Endothelial cell of umbilical vein (primary cell): ENCODE measurements at regions not wholly inside any gene's neighbourhood (a gene's known extent, or its start where the extent isn't known, plus 50 kb on each side); places are given as distances from the start of the nearest gene placed in this dataset.
"Not testable (repeated sequence)": the region's sequence is repeated elsewhere in the genome, so short reads cannot be mapped to it uniquely, and the experiment has no call there.

Source experiments
- BruUV-seq: library from RNA; stranded (reverse); fragments of 400-500 nt; replicated peaks from 2 replicates; lab custom pipeline; 2021; lab: Mats Ljungman, UMichigan
- CTCF ChIA-PET: fragments of 300-600, 350-600 bp; sonication (Branson Sonifier 250); formaldehyde crosslinking; loops from one replicate; lab custom pipeline; 2021; ENCODE audit warnings: antibody characterized with exemption, inconsistent platforms; lab: Charles Lee
- POLR2A ChIA-PET: fragments of 300-600, 350-600 bp; sonication (Branson Sonifier 250); formaldehyde crosslinking; loops from one replicate; lab custom pipeline; 2021; ENCODE audit warnings: antibody characterized with exemption, inconsistent platforms; lab: Charles Lee
- DNase-seq: peaks from one replicate; pipeline ENCODE4 v3.0.0-alpha.2; 2011; ENCODE audit warnings: low read depth, low spot score
- FAIRE-seq: peaks from 2 replicates; lab custom pipeline; 2011; peaks lifted over from hg19 to GRCh38; lab: Jason Lieb, UNC
- H2AFZ ChIP-seq: 2 replicates; pipeline ENCODE4 v1.6.0; 2012; ENCODE audit warnings: low read depth, low read length, control low read depth, inconsistent platforms
- H3K27ac ChIP-seq: 2 replicates; pipeline ENCODE4 v1.5.1; 2011; ENCODE audit warnings: low read depth, mild to moderate bottlenecking, control low read depth, low read length, moderate library complexity; ENCODE audit not compliant: insufficient read depth
- H3K27me3 ChIP-seq, 2 experiments: 2 replicates each; pipeline versions ENCODE4 v1.6.0 to v1.6.1; 2011; ENCODE audit warnings: low read length in 2 of 2, mixed read lengths in 1 of 2; ENCODE audit not compliant: control insufficient read depth in 2 of 2, insufficient read depth in 2 of 2
- H3K36me3 ChIP-seq, 2 experiments: 2 replicates in 1 of 2; 3 replicates in 1 of 2; pipeline ENCODE4 v1.5.1; 2011; ENCODE audit warnings: low read length in 2 of 2, mild to moderate bottlenecking in 1 of 2, moderate library complexity in 1 of 2; ENCODE audit not compliant: control insufficient read depth in 2 of 2, insufficient read depth in 2 of 2; ENCODE audit errors: extremely low read depth in 1 of 2
- H3K4me1 ChIP-seq: 3 replicates; pipeline ENCODE4 v1.5.1; 2011; ENCODE audit warnings: mild to moderate bottlenecking, low read length; ENCODE audit not compliant: control insufficient read depth, insufficient read depth; ENCODE audit errors: extremely low read depth
- H3K4me2 ChIP-seq: 2 replicates; pipeline ENCODE4 v1.6.1; 2011; ENCODE audit warnings: low read length, control low read depth, mixed read lengths; ENCODE audit not compliant: insufficient read depth
- H3K4me3 ChIP-seq, 3 experiments: fragments of 200-600 bp in 1 of 3; sonication (generic), shearing (Covaris generic) in 1 of 3; replicated peaks in 1 of 3; 2 replicates each; pipeline ENCODE4 v1.5.1; 2011 to 2016; ENCODE audit warnings: control low read depth in 3 of 3, low read length in 3 of 3, mild to moderate bottlenecking in 2 of 3, inconsistent platforms in 1 of 3, low read depth in 1 of 3, moderate library complexity in 1 of 3; ENCODE audit not compliant: insufficient read depth in 1 of 3
- H3K79me2 ChIP-seq: 2 replicates; pipeline ENCODE4 v1.6.0; 2012; ENCODE audit warnings: low read length, inconsistent platforms; ENCODE audit not compliant: control insufficient read depth, insufficient read depth
- H3K9ac ChIP-seq: replicated peaks from 2 replicates; pipeline ENCODE3; 2011; ENCODE audit warnings: low read length, control low read depth; ENCODE audit not compliant: insufficient read depth; ENCODE audit errors: extremely low read depth
- H3K9me1 ChIP-seq: replicated peaks from 3 replicates; pipeline ENCODE4 v1.6.0; 2011; ENCODE audit warnings: mild to moderate bottlenecking, low read length; ENCODE audit not compliant: control insufficient read depth, insufficient read depth; ENCODE audit errors: extremely low read depth
- H3K9me3 ChIP-seq: replicated peaks from 2 replicates; pipeline ENCODE4 v1.5.1; 2012; ENCODE audit warnings: low read length, inconsistent platforms; ENCODE audit not compliant: control insufficient read depth, insufficient read depth
- H4K20me1 ChIP-seq: replicated peaks from 2 replicates; pipeline ENCODE3; 2011; ENCODE audit warnings: mild to moderate bottlenecking, low read length; ENCODE audit not compliant: control insufficient read depth, insufficient read depth; ENCODE audit errors: extremely low read depth
- EZH2 ChIP-seq: IDR thresholded peaks from 2 replicates; pipeline ENCODE4 v1.6.1; 2012; ENCODE audit warnings: borderline replicate concordance, low read depth, mild to moderate bottlenecking, moderate library complexity, low read length, inconsistent platforms; ENCODE audit not compliant: severe bottlenecking
- FOS ChIP-seq: IDR thresholded peaks from 2 replicates; pipeline ENCODE4 v1.6.1; 2011; ENCODE audit warnings: mild to moderate bottlenecking, low read length, moderate library complexity, borderline replicate concordance; ENCODE audit not compliant: insufficient read depth
- JUN ChIP-seq: IDR thresholded peaks from 2 replicates; pipeline ENCODE4 v1.6.1; 2011; ENCODE audit warnings: borderline replicate concordance, low read depth; ENCODE audit not compliant: insufficient read length, insufficient read depth
- POLR2A ChIP-seq: IDR thresholded peaks from 2 replicates; pipeline ENCODE4 v1.6.1; 2012; ENCODE audit warnings: low read depth, mild to moderate bottlenecking, control low read depth, low read length
- dilution Hi-C: fragments of 300-500 bp; cut with MboI; formaldehyde crosslinking; loops from one replicate; pipeline ENCODE4 v1.15.0; 2019; ENCODE audit warnings: low sequenced_read_pairs; ENCODE audit not compliant: extremely low pct_ligation_motif_present
- intact Hi-C: fragments of 100-400 bp; cut with micrococcal nuclease; formaldehyde crosslinking; loops from one replicate; pipeline ENCODE4 v1.10.0; 2022
- TF ChIP-seq, protein P1 (sequence below): IDR thresholded peaks from 2 replicates; pipeline ENCODE4 v1.6.1; 2011; ENCODE audit not compliant: insufficient read depth, insufficient read length

DNA sequence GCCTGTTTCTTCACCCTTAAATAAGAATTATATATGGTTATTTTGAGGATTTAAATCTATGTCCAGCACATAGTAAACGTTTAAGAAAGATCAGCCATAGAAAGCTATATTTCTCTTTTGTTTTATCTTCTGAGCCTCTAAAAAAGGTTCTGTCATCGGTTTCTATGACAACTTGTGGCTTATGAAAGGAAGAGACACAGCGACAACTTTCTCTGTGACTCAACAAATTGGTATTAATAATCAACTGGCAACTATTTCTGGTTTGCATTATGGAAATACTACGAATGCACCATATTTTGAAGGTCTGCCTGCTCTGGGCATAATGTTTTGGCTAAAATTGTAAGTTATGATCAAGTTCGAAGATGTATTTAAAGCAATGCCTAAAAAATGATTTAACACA is 751.0 kb downstream of the CD109 start:
- H3K27ac ChIP-seq: no peak overlapping the region
- ChIA-PET POLR2A (no interaction called here), CTCF (no interaction called here)
- no peaks in the 10 kb centered on the region for H3K4me1 ChIP-seq
- dilution Hi-C loops (no loop called here), intact Hi-C loops (no loop called here)
- H3K36me3 ChIP-seq: no peaks in the 10 kb centered on the region
- no peaks in the 10 kb centered on the region for H3K27me3 ChIP-seq
- no peak overlapping the region for H3K4me3 ChIP-seq
- H3K79me2 ChIP-seq: no peaks in the 10 kb centered on the region
- no peak for FAIRE-seq
- TF ChIP-seq POLR2A: no peak
- peak; percentile 11 for TF ChIP-seq FOS
- TF ChIP-seq JUN: peak; percentile 17
- no peak for TF ChIP-seq EZH2
- DNase-seq: no peak
- H3K9me3 ChIP-seq: no peaks in the 10 kb centered on the region
- no TSS peak for BruUV-seq
- H4K20me1 ChIP-seq: no peaks in the 10 kb centered on the region
- no peaks in the 10 kb centered on the region for H3K9me1 ChIP-seq
- no peak overlapping the region for H2AFZ ChIP-seq
- no peak overlapping the region for H3K9ac ChIP-seq
- H3K4me2 ChIP-seq: no peak overlapping the region

DNA sequence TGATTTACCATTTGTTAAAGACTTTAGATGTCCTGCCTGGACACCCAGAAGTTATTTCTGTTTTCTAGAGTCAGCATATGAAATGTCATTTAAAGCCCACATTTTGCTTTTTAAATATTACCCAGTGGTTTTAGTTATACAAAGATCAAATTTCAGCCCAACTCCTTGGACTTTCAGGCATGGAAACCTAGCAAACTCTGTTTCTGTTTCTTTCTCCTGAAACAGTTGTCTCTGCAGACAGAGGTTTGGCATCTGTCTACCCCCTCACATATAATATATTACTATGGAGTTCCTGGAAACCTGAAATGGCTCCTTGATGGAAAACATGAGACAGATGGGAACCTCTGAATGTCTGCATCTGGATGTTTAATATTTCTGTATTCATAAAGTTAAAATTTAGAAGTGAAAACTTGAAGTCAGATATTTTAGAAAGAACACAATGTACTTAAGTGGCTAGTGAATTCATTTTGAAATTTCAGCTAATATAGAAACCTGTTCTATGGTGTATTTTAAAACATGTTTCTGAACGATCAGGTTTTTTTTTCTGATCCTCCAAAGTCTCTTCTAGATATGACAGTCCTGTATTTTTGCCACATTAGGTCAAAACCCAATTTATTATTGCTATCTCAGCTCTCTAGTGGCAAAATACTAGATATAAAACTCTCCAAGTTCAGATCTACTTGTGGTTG is 743.3 kb downstream of the CD109 start:
- CTCF ChIA-PET: interaction anchor here (0.8 kb wide), 1 partner anchor 770 kb away, joined by 3 read pairs; no protein-coding TSS in a partner anchor
- dilution Hi-C loops: no loop called here
- H3K27me3 ChIP-seq: no peaks in the 10 kb centered on the region
- BruUV-seq: no TSS peak
- H3K4me1 ChIP-seq: no peaks in the 10 kb centered on the region
- no peaks in the 10 kb centered on the region for H3K9me3 ChIP-seq
- H2AFZ ChIP-seq: no peak overlapping the region
- no peak overlapping the region for H3K9ac ChIP-seq
- no peaks in the 10 kb centered on the region for H3K9me1 ChIP-seq
- H3K27ac ChIP-seq: no peak overlapping the region
- H3K4me2 ChIP-seq: no peak overlapping the region
- H3K4me3 ChIP-seq: no peak overlapping the region
- H4K20me1 ChIP-seq: no peaks in the 10 kb centered on the region
- no peak for TF ChIP-seq FOS
- TF ChIP-seq, protein P1, sequence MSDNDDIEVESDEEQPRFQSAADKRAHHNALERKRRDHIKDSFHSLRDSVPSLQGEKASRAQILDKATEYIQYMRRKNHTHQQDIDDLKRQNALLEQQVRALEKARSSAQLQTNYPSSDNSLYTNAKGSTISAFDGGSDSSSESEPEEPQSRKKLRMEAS: no peak
- no peak for TF ChIP-seq EZH2
- intact Hi-C loops: no loop called here
- POLR2A ChIA-PET: no interaction called here
- no peaks in the 10 kb centered on the region for H3K36me3 ChIP-seq
- DNase-seq: no peak
- no peaks in the 10 kb centered on the region for H3K79me2 ChIP-seq
- no peak for FAIRE-seq

DNA sequence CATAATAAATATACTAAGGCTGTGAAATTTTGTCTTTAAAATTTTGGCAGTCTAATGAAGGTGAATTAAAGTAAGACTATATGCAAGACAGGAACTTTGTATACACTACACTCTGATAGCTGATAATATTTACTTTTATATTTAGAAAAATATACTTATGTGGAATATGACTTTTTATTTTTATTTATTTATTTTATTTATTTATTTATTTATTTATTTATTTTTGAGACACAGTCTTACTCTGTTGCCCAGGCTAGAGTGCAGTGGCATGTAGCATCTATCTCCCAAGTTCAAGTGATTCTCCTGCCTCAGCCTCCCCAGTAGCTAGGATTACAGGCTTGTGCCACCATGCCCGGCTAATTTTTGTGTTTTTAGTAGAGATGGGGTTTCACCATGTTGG is 742.4 kb downstream of the CD109 start:
- H3K9me3 ChIP-seq, H3K4me3 ChIP-seq, dilution Hi-C loops, H3K27me3 ChIP-seq, H3K79me2 ChIP-seq, H3K9me1 ChIP-seq, H3K36me3 ChIP-seq, POLR2A ChIA-PET, H3K4me1 ChIP-seq, H4K20me1 ChIP-seq, BruUV-seq, H3K27ac ChIP-seq, H2AFZ ChIP-seq, DNase-seq, H3K4me2 ChIP-seq, intact Hi-C loops, FAIRE-seq, H3K9ac ChIP-seq: not testable (repeated sequence)
- CTCF ChIA-PET: interaction anchor here (0.8 kb wide), 1 partner anchor 771 kb away, joined by 3 read pairs; no protein-coding TSS in a partner anchor
